GM08714 (cell line): ENCODE measurements at regions not wholly inside any gene's neighbourhood (a gene's known extent, or its start where the extent isn't known, plus 50 kb on each side); places are given as distances from the start of the nearest gene placed in this dataset.
"Not testable (repeated sequence)": the region's sequence is repeated elsewhere in the genome, so short reads cannot be mapped to it uniquely, and the experiment has no call there.

ENCODE experiments used
- H3K4me3 ChIP-seq: fragments of 200-500 bp; sonication (Bioruptor generic); 2 replicates; pipeline ENCODE4 v1.5.1; 2014; ENCODE audit warnings: mild to moderate bottlenecking, low read length, inconsistent platforms
- ZNF274 ChIP-seq: IDR thresholded peaks from 2 replicates; pipeline ENCODE4 v1.6.1; 2012; ENCODE audit warnings: mild to moderate bottlenecking, low read depth, low read length

DNA sequence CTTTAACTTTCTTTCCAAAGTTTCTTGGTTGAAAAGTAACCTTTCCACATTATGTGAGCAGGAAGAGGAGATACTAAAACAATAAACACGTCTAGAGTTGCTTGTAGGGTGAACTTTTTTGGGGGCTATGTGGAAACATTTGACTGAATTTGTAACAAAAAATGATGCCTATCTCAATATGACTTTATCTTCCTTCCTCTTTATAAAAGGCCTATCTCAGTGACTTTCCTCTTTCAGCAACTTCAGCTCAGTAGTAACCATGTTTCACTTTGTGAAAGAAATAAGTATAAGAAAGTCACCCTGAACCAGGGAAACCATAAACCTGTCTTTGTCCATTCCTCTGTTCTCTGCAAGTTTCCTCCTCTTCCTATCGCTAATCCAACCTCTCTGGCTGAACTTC is 124.7 kb upstream of the TMEM164 start:
- TF ChIP-seq ZNF274 = no peak
- H3K4me3 ChIP-seq = no peak overlapping the region

DNA sequence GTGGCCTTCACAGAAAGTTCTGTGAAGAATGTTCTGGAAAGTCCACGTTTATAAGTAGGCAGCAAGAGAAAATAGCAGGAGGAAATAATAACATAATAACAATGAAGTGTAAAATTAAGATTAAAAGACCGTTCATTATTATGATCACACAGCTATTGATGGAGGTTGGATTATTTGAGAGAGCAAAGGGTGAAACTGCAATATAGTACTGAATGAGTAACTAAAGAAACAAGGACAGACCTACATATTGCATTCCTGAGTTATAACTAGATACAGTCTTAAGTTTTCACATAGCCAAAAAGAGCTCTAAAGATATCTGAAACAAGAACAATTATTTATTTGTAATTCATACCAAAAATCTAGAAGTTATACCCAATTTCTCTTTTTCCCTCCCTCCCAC is 122.9 kb upstream of the TMEM164 start:
- no peak for TF ChIP-seq ZNF274
- no peak overlapping the region for H3K4me3 ChIP-seq

DNA sequence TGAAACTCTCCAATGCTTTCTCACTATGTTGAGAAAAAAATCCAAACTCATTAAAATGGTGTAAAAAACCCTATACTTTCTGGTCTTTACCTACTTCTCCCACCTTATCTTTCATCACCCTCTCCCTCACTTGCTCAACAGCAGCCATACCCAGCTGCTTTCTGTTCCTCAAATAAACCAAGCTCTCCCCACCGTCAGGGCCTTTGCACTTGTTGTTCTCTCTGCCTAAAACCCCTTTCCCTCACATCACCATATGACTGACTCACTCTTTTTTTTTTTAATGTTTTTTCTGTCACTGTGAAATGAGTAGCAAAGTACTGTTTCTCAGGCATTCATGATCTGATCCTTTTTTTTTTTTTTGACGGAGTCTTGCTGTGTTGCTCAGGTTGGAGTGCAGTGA is 122.3 kb upstream of the TMEM164 start:
- no peak for TF ChIP-seq ZNF274
- H3K4me3 ChIP-seq = no peak overlapping the region

DNA sequence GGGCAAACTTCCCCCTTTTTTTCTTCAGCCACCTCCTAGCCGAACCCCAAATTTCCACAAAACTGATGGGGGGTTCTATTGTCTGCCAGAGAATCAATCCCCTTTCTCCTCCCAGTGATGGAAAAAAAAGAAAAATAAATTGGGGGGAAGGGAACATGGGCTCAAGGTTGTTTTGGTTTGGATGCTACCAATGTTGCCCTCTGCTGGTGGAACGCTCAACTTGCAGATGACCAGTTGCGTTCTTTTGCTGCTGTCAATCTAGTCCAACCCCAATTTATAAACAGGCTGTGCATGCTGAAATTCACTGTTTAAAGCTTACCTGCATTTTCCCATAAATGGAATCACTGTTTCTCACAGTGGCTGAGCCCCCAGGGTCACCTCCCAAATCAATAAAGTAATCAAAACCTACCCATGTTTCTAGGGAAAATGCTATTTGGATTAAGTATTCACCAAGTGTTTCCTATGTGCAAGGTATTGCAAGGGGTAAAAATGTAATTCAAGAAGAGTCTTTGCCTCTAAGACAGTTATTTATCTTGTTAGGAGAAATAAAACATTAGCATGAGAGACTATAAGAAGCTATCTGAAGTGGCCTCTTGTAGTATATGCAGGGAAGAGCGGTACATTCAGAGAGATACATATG is 116.7 kb upstream of the TMEM164 start:
- H3K4me3 ChIP-seq = no peak overlapping the region
- no peak for TF ChIP-seq ZNF274

DNA sequence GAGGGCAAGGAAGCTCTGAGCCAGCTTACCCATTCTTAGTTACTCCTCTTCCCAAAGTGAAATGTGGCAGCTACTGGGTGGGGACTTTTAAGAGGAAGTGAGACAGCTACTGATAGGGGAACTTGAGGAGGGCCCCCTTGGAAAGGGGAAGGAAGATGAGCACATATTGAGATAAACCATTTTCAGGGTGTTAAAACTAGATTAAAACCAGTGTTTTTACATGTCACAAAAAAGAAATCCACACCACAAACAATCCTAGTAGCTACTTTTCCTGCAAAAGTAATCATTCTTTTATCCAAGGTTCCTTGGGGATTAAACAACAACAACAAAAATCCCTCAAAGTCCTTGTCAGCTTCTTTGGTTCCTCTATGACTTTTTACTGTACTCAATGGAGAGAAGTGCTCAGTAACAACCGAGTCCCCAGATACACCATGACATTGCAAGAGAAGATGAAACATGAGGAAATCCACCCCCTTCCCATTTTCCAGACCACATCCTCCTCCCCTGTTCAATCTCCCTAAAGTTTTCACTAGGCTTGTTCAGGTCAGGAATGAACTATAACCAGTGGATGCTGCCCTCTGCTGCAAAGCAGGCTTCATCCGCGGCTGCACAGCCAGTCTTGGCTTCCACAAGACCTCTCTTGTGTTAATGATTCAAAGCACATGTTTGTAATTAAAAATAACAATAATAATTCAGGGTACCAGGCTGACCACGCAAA is 113.5 kb upstream of the TMEM164 start:
- no peak for TF ChIP-seq ZNF274
- no peak overlapping the region; the same call in 1 of the 2 replicates for H3K4me3 ChIP-seq

DNA sequence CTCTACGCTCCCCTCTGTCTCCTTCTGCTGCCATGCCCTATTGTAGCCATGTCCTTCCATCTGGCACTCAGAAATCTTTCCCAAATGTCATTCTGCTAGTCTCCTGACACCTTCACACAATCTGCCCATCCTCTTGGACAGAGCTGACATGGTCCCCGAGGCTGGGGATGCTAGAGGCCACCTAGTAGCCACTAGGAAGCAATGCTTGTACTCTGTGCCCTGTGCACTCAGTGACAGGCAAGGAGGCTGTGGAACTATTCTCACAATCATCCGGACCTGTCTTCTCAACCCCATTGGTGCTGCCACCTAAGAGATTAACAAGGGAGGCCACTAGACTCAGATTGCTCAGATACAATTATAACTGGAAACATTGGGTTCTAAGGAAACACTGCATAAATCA is 112.6 kb upstream of the TMEM164 start:
- no peak overlapping the region for H3K4me3 ChIP-seq
- TF ChIP-seq ZNF274 = no peak

DNA sequence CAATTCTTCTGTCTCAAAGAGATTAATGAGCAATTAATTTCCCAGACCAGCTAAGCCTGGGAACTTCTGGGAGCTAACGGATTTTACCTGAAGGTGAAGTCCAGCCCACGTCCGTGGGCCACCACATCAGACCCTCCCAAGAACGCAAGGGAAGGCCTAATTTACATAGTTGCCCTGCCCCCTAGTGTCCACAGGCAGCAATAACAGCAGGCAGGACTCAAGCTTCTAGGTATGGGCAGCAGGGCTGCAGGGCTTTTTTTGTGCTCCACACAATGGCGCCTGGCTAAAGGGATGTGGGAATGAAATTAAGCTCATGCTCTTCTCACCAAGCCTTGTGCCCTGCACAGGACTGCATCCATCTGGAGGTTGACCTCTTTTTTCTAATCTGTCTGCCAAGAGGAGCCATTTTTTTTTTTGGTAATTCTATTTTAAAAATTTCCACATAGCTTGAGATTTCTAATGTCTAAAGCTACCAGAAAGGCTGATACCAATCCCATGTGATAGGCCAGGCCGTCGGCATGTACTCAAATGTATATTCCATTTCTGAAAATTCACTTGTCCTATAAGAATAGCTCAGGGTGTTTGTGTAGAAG is 111.9 kb upstream of the TMEM164 start:
- H3K4me3 ChIP-seq = no peak overlapping the region
- TF ChIP-seq ZNF274 = no peak

DNA sequence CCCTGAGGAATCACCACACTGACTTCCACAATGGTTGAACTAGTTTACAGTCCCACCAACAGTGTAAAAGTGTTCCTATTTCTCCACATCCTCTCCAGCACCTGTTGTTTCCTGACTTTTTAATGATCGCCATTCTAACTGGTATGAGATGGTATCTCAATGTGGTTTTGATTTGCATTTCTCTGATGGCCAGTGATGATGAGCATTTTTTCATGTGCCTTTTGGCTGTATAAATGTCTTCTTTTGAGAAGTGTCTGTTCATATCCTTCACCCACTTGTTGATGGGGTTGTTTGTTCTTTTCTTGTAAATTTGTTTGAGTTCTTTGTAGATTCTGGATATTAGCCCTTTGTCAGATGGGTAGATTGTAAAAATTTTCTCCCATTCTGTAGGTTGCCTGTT is 106.9 kb upstream of the TMEM164 start:
- not testable (repeated sequence) for H3K4me3 ChIP-seq

DNA sequence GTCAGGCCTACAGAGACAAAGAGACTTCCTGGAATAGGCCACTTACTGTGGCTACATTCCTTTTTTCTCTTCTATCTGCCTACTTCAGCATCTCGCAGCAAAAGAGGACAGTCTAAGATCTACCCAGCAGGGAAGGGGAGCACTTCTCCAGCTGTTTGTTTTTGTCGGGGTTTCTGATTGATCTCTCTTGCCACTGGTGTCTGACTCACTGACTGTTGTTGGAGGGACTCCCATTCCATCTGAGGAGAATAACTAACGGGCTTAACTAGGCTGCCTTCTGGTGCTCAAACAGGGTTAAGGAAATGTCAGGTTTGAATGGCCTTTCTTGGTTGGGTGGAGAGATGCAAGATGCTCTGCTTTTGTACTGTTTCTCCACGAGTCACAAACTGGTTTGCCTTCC is 100.2 kb upstream of the TMEM164 start:
- no peak for TF ChIP-seq ZNF274
- no peak overlapping the region for H3K4me3 ChIP-seq

DNA sequence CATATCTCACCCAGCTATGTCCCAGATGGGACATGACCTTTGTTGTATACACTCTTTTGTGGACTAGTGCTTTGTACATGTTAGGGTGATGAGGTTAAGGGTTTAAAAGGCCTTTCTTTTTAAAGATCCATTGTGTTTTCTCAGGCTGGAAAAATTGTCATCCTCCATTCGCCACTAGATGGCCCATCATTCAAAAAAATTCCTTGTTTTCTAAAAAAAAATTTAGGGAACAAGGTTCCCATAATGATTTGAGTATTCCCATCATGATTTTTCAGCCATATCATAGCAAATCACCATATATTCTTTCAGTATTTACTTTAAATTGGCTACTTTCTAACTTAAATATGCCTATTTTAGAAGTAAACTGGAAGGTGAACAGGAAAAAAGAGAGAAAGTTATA is 91.9 kb upstream of the TMEM164 start:
- no peak for TF ChIP-seq ZNF274

DNA sequence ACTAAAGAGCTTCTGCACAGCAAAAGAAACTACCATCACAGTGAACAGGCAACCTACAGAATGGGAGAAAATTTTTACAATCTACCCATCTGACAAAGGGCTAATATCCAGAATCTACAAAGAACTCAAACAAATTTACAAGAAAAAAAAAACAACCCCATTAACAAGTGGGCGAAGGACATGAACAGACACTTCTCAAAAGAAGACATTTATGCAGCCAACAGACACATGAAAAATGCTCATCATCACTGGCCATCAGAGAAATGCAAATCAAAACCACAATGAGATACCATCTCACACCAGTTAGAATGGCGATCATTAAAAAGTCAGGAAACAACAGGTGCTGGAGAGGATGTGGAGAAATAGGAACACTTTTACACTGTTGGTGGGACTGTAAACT is 89.9 kb upstream of the TMEM164 start:
- not testable (repeated sequence) for H3K4me3 ChIP-seq

More for the DNA sequence above, 91.9 kb upstream of the TMEM164 start:
- no peak overlapping the region for H3K4me3 ChIP-seq

DNA sequence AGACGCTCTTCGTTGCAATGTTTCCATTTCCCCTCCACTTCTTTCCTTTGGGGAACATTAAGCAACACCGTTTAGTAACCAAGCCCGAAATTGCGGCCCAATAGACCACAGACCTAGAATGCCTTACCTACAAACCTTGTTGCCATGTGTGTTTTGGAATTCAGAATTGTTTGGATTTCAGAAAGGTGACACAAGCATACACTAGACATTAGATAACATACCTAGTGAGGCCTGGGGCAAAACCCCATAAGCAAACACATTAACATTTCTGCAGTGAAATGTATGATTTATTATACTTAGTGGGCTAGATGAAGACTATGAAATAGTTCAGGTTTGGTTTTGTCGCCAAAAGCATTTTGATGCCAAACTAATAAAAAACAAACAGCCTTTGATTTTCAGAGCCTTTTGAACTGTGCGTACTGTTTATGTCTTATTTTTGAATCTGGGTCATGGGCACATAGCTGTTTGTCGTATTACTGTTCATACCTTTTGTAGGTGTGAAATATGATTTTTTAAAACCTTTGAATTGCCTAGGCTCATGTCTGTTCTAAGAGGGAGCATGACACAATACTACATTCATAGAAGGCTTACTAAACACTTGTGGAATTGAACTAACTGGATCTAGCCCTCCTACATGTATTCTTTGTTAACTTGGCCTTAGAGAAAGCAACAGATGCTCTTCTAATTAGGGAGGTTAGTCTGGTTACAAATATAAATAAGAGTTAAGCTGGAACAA is 88.6 kb upstream of the TMEM164 start:
- no peak for TF ChIP-seq ZNF274

DNA sequence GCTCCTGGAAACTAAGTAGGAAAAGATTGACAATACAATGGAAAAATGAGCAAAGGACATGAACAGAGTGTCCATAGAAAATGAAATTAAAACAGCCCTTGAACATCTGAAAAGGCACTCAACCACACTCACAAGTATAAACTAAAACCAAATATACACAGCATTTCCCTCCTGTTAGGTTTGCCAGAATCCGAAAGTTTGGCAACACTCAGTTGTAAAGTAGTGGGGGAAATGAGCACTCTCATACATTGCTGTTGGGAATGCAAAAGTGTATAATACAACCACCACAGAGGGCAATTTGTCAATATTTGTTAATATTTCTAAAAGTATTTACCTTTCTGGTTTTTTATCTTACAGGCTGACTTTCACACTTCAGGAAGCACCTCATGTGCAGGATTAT is 84.2 kb upstream of the TMEM164 start:
- H3K4me3 ChIP-seq = no peak overlapping the region
- no peak for TF ChIP-seq ZNF274

More for the DNA sequence above, 88.6 kb upstream of the TMEM164 start:
- H3K4me3 ChIP-seq = no peak overlapping the region

DNA sequence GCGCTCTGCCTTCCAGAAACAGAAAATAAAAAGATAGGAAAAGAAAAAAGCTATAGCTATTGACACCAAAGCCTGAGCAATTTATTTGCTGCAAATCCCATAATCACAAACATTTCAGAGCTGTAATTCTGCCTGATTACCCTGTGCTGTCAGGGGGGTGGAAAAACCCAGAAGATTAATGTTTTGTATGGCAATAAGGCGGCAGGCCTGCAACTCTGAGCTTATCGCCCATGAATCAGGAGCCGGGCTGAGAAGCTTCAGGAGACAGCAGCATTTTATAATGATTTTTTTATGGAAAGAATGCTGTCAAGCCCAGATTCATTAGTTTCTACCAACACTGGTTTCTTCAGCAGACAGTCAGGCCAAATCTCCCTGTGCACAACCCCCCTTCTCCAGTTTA is 82.6 kb upstream of the TMEM164 start:
- no peak overlapping the region for H3K4me3 ChIP-seq
- no peak for TF ChIP-seq ZNF274

DNA sequence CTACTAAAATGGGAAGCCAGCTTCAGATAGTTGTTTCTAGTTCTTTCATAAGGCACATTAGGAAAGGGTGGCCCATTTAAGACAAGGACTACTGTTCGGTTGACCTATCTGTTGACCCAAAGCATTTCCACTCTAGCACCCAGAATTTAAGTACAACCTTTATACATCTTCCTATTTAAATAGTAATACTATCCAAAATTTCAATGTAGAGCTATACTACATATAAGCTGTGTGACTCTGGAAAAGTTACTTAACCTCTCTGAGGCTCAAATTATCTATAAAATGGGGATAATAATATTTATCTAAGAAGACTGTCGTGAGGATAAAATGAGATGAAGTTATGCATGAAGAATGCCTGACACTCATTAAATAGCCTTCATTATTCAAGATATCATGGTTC is 82.0 kb upstream of the TMEM164 start:
- H3K4me3 ChIP-seq = no peak overlapping the region
- no peak for TF ChIP-seq ZNF274
